GM21723 (cell line): ENCODE measurements at regions not wholly inside any gene's neighbourhood (a gene's known extent, or its start where the extent isn't known, plus 50 kb on each side); places are given as distances from the start of the nearest gene placed in this dataset.

Source experiments
- ATAC-seq: cut with Tn5 transposase; IDR thresholded peaks from one replicate; pipeline ENCODE4 v1.9.1; 2021; ENCODE audit warnings: mild to moderate bottlenecking, moderate library complexity; ENCODE audit not compliant: unreplicated experiment

GRCh38 chr22:48749555-48750227 lies 1078.0 kb downstream of the BRD1 start:
- ATAC-seq = no peak

DNA sequence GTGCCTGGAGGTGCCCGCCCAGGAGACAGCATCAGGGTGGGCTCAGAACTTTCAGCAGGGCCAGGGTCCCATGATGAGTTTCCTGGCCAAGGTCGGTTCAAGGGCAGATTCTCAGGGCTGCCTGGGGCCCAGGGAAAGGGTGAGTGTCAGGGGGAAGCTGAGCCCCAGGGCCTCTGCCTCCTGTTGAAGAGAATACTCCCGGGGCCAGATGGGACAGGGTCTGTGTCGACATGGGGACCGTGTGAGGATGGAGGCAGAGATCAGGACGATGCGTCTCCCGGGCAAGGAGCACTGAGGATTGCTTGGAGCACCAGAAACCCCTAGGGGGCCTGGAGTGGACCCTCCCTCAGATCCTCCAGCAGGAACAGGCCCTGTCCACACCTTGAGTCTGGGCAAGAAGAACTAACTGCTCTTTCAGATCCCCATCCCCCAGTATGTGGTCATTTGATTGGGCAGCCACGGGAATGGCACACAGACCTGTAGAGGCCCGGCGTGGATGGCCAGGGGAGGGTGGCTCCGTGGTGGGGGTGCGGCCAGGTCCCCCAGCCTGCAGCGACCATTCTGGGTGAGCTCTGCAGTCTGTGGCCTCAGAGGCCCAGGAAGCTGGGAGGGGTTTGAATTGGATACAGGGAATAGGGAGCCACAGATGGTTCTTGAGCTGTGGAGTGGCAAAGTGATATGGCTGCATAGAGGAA lies 1078.7 kb downstream of the BRD1 start:
- no peak for ATAC-seq

GRCh38 chr22:48748113-48748859 lies 1079.4 kb downstream of the BRD1 start:
- no peak for ATAC-seq

- ATAC-seq = no peak
These were observed 1080.8 kb downstream of the BRD1 start for GRCh38 chr22:48746789-48747425.

- no peak for ATAC-seq
These were observed 1081.6 kb downstream of the BRD1 start for GRCh38 chr22:48745842-48746788.

GRCh38 chr22:48744967-48745841 lies 1082.5 kb downstream of the BRD1 start:
- no peak for ATAC-seq

DNA sequence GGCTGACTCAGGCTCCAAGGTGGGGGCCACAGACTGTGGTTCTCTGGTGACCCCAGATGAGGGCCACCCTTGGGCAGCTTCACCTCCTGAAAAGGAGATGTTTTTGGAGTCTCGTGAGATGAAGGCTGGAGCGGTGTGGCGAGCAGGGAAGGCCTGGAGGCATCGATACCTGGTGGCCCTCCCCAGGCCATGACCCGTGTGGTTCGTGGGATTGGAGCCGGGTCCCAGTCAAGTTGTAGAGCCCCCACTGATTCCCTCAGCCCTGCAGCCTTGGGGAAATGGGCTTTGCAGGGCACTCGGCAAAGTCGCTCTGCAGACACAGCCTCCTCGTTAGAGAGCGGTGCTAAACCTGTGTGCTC lies 1083.4 kb downstream of the BRD1 start:
- no peak for ATAC-seq

DNA sequence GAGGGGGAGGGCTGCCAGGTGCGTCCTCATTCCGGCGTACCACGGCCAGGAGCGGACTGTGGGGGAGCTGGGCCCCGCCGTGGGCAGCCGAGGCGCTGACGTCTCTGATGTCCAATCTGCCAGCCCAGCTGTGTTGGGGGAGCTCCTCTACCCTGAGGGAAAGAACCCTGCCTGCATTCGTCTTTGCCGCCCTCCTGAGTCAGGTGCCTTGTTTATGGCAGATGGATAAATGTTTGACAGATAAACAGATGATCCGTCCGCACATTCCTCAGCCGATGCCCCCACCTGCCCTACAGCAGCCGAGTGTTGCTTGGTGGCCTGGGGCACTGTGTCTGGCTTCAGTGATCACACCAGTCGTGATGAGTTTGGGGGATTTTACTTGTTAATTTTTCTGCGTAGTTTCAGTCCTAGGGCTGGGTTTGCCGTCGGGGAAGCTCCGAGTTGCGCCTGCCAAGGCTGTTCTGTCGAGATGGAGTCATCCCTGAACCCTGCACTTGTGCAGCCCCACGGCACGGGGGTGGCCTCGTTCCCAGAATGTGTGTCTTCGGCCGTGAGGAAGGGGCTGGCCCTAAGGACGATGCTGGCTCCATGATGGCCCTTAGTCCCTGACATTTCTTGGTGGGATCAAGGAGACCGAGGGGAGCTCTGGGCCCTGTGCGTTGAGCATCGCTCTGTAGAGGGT lies 1083.9 kb downstream of the BRD1 start:
- ATAC-seq = no peak

- no peak for ATAC-seq
These were observed 1084.9 kb downstream of the BRD1 start for GRCh38 chr22:48742556-48743343.

DNA sequence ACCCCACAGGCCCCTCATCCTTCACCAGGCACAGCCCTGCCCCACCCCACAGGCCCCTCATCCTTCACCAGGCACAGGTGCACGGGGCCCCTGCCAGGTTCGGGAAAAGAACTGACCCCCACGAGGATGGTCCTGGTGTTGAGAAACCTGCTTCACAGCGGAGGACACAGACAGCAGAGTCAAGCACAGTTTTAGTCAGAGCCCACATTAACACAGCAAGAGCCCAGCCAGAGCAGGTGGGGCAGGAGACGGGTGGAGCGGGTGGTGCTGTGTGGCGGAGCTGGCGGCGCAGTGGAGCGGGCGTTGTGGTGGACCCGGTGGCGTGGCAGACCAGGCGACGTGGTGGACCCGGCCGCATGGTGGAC lies 1085.5 kb downstream of the BRD1 start:
- ATAC-seq = no peak

GRCh38 chr22:48741540-48741939 lies 1086.1 kb downstream of the BRD1 start:
- no peak for ATAC-seq

DNA sequence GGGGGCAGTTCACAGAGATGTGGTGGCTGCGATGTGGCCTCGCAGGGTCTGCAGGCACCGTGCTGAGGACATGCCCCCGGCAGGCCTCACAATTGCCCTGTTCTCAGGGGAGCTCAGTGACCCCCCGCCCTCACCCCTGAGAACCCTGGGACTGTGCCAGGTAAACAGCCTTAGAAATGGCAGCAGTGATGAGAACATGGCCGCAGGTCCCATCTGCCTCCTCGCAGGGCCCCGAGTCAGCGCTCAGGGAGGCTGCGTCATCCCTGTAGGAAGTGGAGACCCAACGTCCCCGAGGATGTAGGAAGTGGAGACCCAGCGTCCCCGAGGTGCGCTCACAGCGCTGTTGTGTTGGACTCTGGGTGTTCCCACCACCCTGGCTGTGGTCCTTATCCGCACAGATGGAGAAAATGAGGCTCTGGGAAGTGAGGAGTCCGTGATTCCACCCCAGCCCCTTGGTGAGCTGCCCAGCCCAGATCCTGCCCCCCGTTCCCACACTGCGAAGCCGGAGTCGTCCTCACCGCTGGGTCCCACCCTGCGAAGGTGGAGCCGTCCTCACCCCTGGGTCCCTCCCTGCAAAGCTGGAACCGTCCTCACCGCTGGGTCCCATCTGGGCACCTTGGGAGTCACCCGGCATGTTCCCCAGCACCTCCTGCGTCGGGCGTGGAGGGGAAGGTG lies 1086.8 kb downstream of the BRD1 start:
- no peak for ATAC-seq

DNA sequence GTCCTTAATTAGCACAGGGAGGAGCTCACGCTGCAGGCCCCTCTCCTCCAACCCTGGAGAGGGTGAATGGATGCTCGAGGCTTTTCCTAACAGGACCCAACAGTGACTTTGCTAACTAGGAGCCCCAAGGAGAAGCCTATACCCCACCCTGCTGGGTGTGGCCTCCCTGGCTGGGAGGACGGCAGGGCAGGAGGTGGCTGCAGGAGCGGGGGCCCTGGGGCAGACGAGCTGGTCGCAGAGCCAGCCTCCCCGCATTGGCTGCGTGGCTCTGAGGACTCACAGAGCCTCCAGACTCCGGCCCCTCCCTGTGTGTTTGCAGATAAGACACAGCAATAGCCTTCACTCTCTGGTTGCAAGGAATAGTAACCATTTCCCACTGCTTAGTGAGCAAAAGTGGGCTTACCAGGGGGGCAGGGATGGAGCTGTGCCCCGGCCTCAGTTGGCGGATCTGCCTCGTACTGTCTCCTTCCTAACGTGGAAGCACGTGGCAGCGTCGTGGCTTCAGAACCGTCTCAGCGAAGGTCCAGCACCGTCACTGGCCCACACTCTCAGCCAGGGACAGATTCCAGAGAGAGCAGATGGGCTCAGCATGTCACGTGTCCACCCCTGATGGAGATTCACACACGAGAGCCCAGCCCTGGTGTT lies 1087.5 kb downstream of the BRD1 start:
- no peak for ATAC-seq

- ATAC-seq = no peak
These were observed 1088.2 kb downstream of the BRD1 start for GRCh38 chr22:48739348-48740085.

- no peak for ATAC-seq
These were observed 1089.3 kb downstream of the BRD1 start for GRCh38 chr22:48738204-48738980.
